Transverse colon (tissue), 4 donors: ENCODE measurements at regions not wholly inside any gene's neighbourhood (a gene's known extent, or its start where the extent isn't known, plus 50 kb on each side); places are given as distances from the start of the nearest gene placed in this dataset.

ENCODE experiments used
- DNase-seq: peaks from one replicate; pipeline ENCODE4 v3.0.0-alpha.2; 2019
- H3K27ac ChIP-seq, 4 donors: fragments of 200-600 bp; sonication (generic); 2 replicates each; pipeline ENCODE4 v1.5.1; 2016 to 2018; ENCODE audit warnings: inconsistent platforms in 4 of 4
- H3K27me3 ChIP-seq: fragments of 200-600 bp; sonication (generic); 2 replicates; pipeline ENCODE4 v1.5.1; 2017; ENCODE audit warnings: inconsistent platforms
- H3K36me3 ChIP-seq, 4 donors: fragments of 200-600 bp; sonication (generic); 2 replicates each; pipeline ENCODE4 v1.5.1; 2017 to 2019; ENCODE audit warnings: inconsistent platforms in 4 of 4
- H3K4me1 ChIP-seq, 4 donors: fragments of 200-600 bp; sonication (generic); 2 replicates each; pipeline ENCODE4 v1.5.1; 2017 to 2020; ENCODE audit warnings: inconsistent platforms in 4 of 4
- H3K4me3 ChIP-seq, 4 donors: fragments of 200-600 bp; sonication (generic); 1 replicate in 1 of 4; 2 replicates in 3 of 4; pipeline versions ENCODE4 v1.5.1 to v1.6.1; 2017 to 2019; ENCODE audit warnings: inconsistent platforms in 4 of 4
- H3K9me3 ChIP-seq, 2 donors: fragments of 200-600 bp; sonication (generic); 2 replicates each; pipeline ENCODE4 v1.5.1; 2017 to 2019; ENCODE audit warnings: inconsistent platforms in 2 of 2
- CTCF ChIP-seq, 5 experiments: fragments of 200-600 bp in 3 of 5; fragments of 450-650 bp in 2 of 5; sonication (generic) in 3 of 5; IDR thresholded peaks; 1 replicate in 2 of 5; 2 replicates in 3 of 5; pipeline ENCODE4 v1.5.1; 2016 to 2017; ENCODE audit warnings: antibody characterized with exemption in 5 of 5, inconsistent platforms in 3 of 5, mild to moderate bottlenecking in 2 of 5, moderate library complexity in 1 of 5
- EP300 ChIP-seq: sonication (generic); formaldehyde crosslinking; IDR thresholded peaks from one replicate; pipeline ENCODE4 v1.6.1; 2017; ENCODE audit warnings: antibody characterized with exemption, low read depth
- POLR2A ChIP-seq: fragments of 450-650 bp; IDR thresholded peaks from one replicate; pipeline ENCODE4 v1.6.1; 2016; ENCODE audit warnings: antibody characterized with exemption, mild to moderate bottlenecking, moderate library complexity
- POLR2AphosphoS5 ChIP-seq, 3 donors: sonication (generic); formaldehyde crosslinking; IDR thresholded peaks; one replicate each; pipeline ENCODE4 v1.6.1; 2016; ENCODE audit warnings: antibody characterized with exemption in 3 of 3
- WGBS, 2 donors: methylation state at CpG; one replicate each; pipeline ENCODE4 v1.1.5; 2018; ENCODE audit warnings: low coverage in 1 of 2; 5-methylcytosine and 5-hydroxymethylcytosine counted together
- in situ Hi-C, 4 donors: fragments of 200-750 bp; cut with MboI; loops; one replicate each; pipeline versions ENCODE4 v1.15.0 to v1.15.1; 2017; ENCODE audit warnings: low sequenced_read_pairs in 3 of 4, low pct_ligation_motif_present in 1 of 4, low pct_unique_long_range_greater_than_20kb in 1 of 4
- intact Hi-C: fragments of 100-400 bp; cut with DNase I; formaldehyde crosslinking; loops from one replicate; pipeline ENCODE4 v1.15.1; 2023; ENCODE audit warnings: low total_unique reads

- no peak for DNase-seq
- Histone ChIP-seq H3K27ac (no peak overlapping the region), H3K27me3 (no peaks in the 10 kb centered on the region), H3K4me3 (no peak overlapping the region), H3K4me1 (no peaks in the 10 kb centered on the region), H3K36me3 (no peaks in the 10 kb centered on the region), H3K9me3 (no peaks in the 10 kb centered on the region)
- intact Hi-C loops = no loop called here
- TF ChIP-seq EP300 (no peak), POLR2A (no peak), POLR2AphosphoS5 (IDR thresholded peaks at IDR 0.05) (no peak), CTCF (IDR thresholded peaks at IDR 0.05) (no peak)
- WGBS, 2 donors = 59 to 76% methylated on average over 2 to 4 of the region's 4 CpGs
- in situ Hi-C loops = no loop called here
Observed at GRCh38 chr10:61548364-61548763, 95.2 kb upstream of the TMEM26 start.

- in situ Hi-C loops = no loop called here
- Histone ChIP-seq H3K4me3 (no peak overlapping the region), H3K4me1 (no peaks in the 10 kb centered on the region), H3K27ac (no peak overlapping the region), H3K36me3 (no peaks in the 10 kb centered on the region), H3K9me3 (no peaks in the 10 kb centered on the region), H3K27me3 (no peaks in the 10 kb centered on the region)
- no peak for DNase-seq
- TF ChIP-seq POLR2A (no peak), CTCF (IDR thresholded peaks at IDR 0.05) (no peak), EP300 (no peak), POLR2AphosphoS5 (IDR thresholded peaks at IDR 0.05) (no peak)
- 80% methylated on average over 1 of the region's 1 CpG for WGBS, 2 donors
- intact Hi-C loops = no loop called here
Observed at GRCh38 chr10:61547297-61547696, 94.1 kb upstream of the TMEM26 start.

- in situ Hi-C loops (no loop called here), intact Hi-C loops (no loop called here)
- no peak for DNase-seq
- Histone ChIP-seq H3K4me3 (no peak overlapping the region), H3K4me1 (no peaks in the 10 kb centered on the region), H3K27me3 (no peaks in the 10 kb centered on the region), H3K36me3 (no peaks in the 10 kb centered on the region), H3K9me3 (no peaks in the 10 kb centered on the region), H3K27ac (no peak overlapping the region)
- TF ChIP-seq POLR2AphosphoS5 (IDR thresholded peaks at IDR 0.05) (no peak), EP300 (no peak)
- 84% methylated on average over 1 of the region's 1 CpG; no CpG with 5 or more reads in 1 of the 2 donors for WGBS, 2 donors
Observed at GRCh38 chr10:61545170-61545569, 92.0 kb upstream of the TMEM26 start.

GRCh38 chr10:61543831-61544230 is 90.7 kb upstream of the TMEM26 start:
- H3K4me1 ChIP-seq = no peaks in the 10 kb centered on the region
- H3K27me3 ChIP-seq = no peaks in the 10 kb centered on the region
- DNase-seq = no peak
- intact Hi-C loops (no loop called here), in situ Hi-C loops (no loop called here)
- H3K4me3 ChIP-seq = no peak overlapping the region
- H3K27ac ChIP-seq = no peak overlapping the region
- H3K9me3 ChIP-seq = no peaks in the 10 kb centered on the region
- no peaks in the 10 kb centered on the region for H3K36me3 ChIP-seq
- 59 to 61% methylated on average over 3 of the region's 3 CpGs for WGBS, 2 donors
- TF ChIP-seq CTCF (IDR thresholded peaks at IDR 0.05) (no peak), POLR2A (no peak), EP300 (no peak), POLR2AphosphoS5 (IDR thresholded peaks at IDR 0.05) (no peak)

- Histone ChIP-seq H3K36me3 (no peaks in the 10 kb centered on the region), H3K9me3 (no peaks in the 10 kb centered on the region), H3K4me3 (no peak overlapping the region), H3K4me1 (no peaks in the 10 kb centered on the region), H3K27me3 (no peaks in the 10 kb centered on the region), H3K27ac (no peak overlapping the region)
- in situ Hi-C loops = no loop called here
- DNase-seq = no peak
- intact Hi-C loops = no loop called here
- no peak for TF ChIP-seq POLR2A
- no peak for TF ChIP-seq EP300
- no peak for TF ChIP-seq POLR2AphosphoS5 (IDR thresholded peaks at IDR 0.05)
Observed at GRCh38 chr10:61542596-61542995, 89.4 kb upstream of the TMEM26 start.
